Sciatic nerve (tissue), 2 donors: ENCODE measurements at regions not wholly inside any gene's neighbourhood (a gene's known extent, or its start where the extent isn't known, plus 50 kb on each side); places are given as distances from the start of the nearest gene placed in this dataset.
A peak's percentile ranks its signal among the peaks of the same experiment; 100 is the strongest.

ENCODE experiments used
- ATAC-seq: fragments of 200-7000 bp; cut with Tn5 transposase; one replicate; pipeline ENCODE4 v1.9.1; 2020; ENCODE audit warnings: mild to moderate bottlenecking, moderate library complexity
- DNase-seq: peaks from one replicate; pipeline ENCODE4 v3.0.0-alpha.2; 2020; ENCODE audit warnings: low spot score
- intact Hi-C: fragments of 100-400 bp; cut with DNase I; formaldehyde crosslinking; loops from one replicate; pipeline ENCODE4 v1.14.2; 2022
- donor health status: DM: no; HTN: no; CAD: no.
- donor health status: DM: no; HTN: no; CAD: no.

- no peak for DNase-seq
- intact Hi-C loops: no loop called here
- ATAC-seq: no peak
Observed at GRCh38 chr1:73781251-73781650, 416.7 kb downstream of the LRRIQ3 start.

GRCh38 chr1:73778471-73778870 lies 419.5 kb downstream of the LRRIQ3 start:
- DNase-seq: no peak
- intact Hi-C loops: no loop called here
- ATAC-seq: no peak

- DNase-seq (no peak), ATAC-seq (no peak)
- intact Hi-C loops: no loop called here
Observed at GRCh38 chr1:73775896-73776295, 422.1 kb downstream of the LRRIQ3 start.

GRCh38 chr1:73772941-73773340 lies 425.0 kb downstream of the LRRIQ3 start:
- ATAC-seq (no peak), DNase-seq (no peak)
- intact Hi-C loops: no loop called here

- ATAC-seq (no peak), DNase-seq (no peak)
- intact Hi-C loops: no loop called here
Observed at GRCh38 chr1:73771396-73771795, 426.6 kb downstream of the LRRIQ3 start.

- DNase-seq (no peak), ATAC-seq (peak; percentile 36)
- intact Hi-C loops: no loop called here
Observed at GRCh38 chr1:73770109-73770905, 427.7 kb downstream of the LRRIQ3 start.

- ATAC-seq: no peak
Observed at GRCh38 chr1:73766786-73767348, 431.1 kb downstream of the LRRIQ3 start.

GRCh38 chr1:73765551-73766233 lies 432.3 kb downstream of the LRRIQ3 start:
- ATAC-seq (no peak), DNase-seq (no peak)
- intact Hi-C loops: no loop called here

More at GRCh38 chr1:73766786-73767348, 431.1 kb downstream of the LRRIQ3 start:
- intact Hi-C loops: no loop called here
- DNase-seq: no peak

- intact Hi-C loops: no loop called here
- DNase-seq (no peak), ATAC-seq (no peak)
Observed at GRCh38 chr1:73761559-73761958, 436.4 kb downstream of the LRRIQ3 start.

GRCh38 chr1:73759011-73759410 lies 439.0 kb downstream of the LRRIQ3 start:
- DNase-seq (no peak), ATAC-seq (no peak)
- intact Hi-C loops: no loop called here

- intact Hi-C loops: no loop called here
- DNase-seq (no peak), ATAC-seq (no peak)
Observed at GRCh38 chr1:73756817-73757216, 441.2 kb downstream of the LRRIQ3 start.

GRCh38 chr1:73755649-73756048 lies 442.3 kb downstream of the LRRIQ3 start:
- DNase-seq (no peak), ATAC-seq (no peak)
- intact Hi-C loops: no loop called here

GRCh38 chr1:73749996-73750395 lies 448.0 kb downstream of the LRRIQ3 start:
- intact Hi-C loops: no loop called here
- no peak for DNase-seq
- ATAC-seq: no peak

GRCh38 chr1:73744985-73745384 lies 453.0 kb downstream of the LRRIQ3 start:
- no peak for DNase-seq
- ATAC-seq: no peak
- intact Hi-C loops: no loop called here

- no peak for DNase-seq
- intact Hi-C loops: no loop called here
- ATAC-seq: no peak
Observed at GRCh38 chr1:73736125-73736524, 461.9 kb downstream of the LRRIQ3 start.

- DNase-seq (no peak), ATAC-seq (no peak)
- intact Hi-C loops: no loop called here
Observed at GRCh38 chr1:73727036-73727435, 470.9 kb downstream of the LRRIQ3 start.

- no peak for ATAC-seq
- DNase-seq: no peak
- intact Hi-C loops: no loop called here
Observed at GRCh38 chr1:73722055-73722454, 475.9 kb downstream of the LRRIQ3 start.

- no peak for ATAC-seq
- intact Hi-C loops: no loop called here
Observed at GRCh38 chr1:73717976-73718375, 480.0 kb downstream of the LRRIQ3 start.

GRCh38 chr1:73711089-73711488 lies 486.9 kb downstream of the LRRIQ3 start:
- no peak for DNase-seq
- intact Hi-C loops: no loop called here
- ATAC-seq: no peak

More at GRCh38 chr1:73717976-73718375, 480.0 kb downstream of the LRRIQ3 start:
- DNase-seq: no peak

- DNase-seq (no peak), ATAC-seq (no peak)
- intact Hi-C loops: no loop called here
Observed at GRCh38 chr1:73701826-73702225, 496.1 kb downstream of the LRRIQ3 start.
